Ramos (cell line): ENCODE measurements at regions not wholly inside any gene's neighbourhood (a gene's known extent, or its start where the extent isn't known, plus 50 kb on each side); places are given as distances from the start of the nearest gene placed in this dataset.

Experiments used
- in situ Hi-C: fragments of 300-500 bp; cut with MboI; formaldehyde crosslinking; loops from one replicate; pipeline ENCODE4 v1.14.3; 2022; ENCODE audit warnings: low sequenced_read_pairs; ENCODE audit not compliant: unreplicated experiment

GRCh38 chr2:240208631-240209211, 68.3 kb upstream of the OTOS start:
- in situ Hi-C loops: no loop called here

GRCh38 chr2:240209493-240209892, 69.0 kb upstream of the OTOS start:
- in situ Hi-C loops: no loop called here

GRCh38 chr2:240210198-240210965, 69.9 kb upstream of the OTOS start:
- in situ Hi-C loops: no loop called here

- in situ Hi-C loops: no loop called here
Measured at GRCh38 chr2:240211096-240211495, 70.6 kb upstream of the OTOS start.

GRCh38 chr2:240211598-240212424, 71.4 kb upstream of the OTOS start:
- in situ Hi-C loops: no loop called here

- in situ Hi-C loops: no loop called here
Measured at GRCh38 chr2:240212425-240213225, 72.2 kb upstream of the OTOS start.

GRCh38 chr2:240213226-240213475, 72.7 kb upstream of the OTOS start:
- in situ Hi-C loops: no loop called here

GRCh38 chr2:240213476-240214421, 73.3 kb upstream of the OTOS start:
- in situ Hi-C loops: no loop called here

- in situ Hi-C loops: no loop called here
Measured at GRCh38 chr2:240214790-240215675, 74.6 kb upstream of the OTOS start.

- in situ Hi-C loops: no loop called here
Measured at GRCh38 chr2:240215676-240216051, 75.2 kb upstream of the OTOS start.

- in situ Hi-C loops: no loop called here
Measured at GRCh38 chr2:240216167-240216566, 75.7 kb upstream of the OTOS start.

GRCh38 chr2:240217431-240218301, 77.2 kb upstream of the OTOS start:
- in situ Hi-C loops: no loop called here

GRCh38 chr2:240219208-240219890, 78.9 kb upstream of the OTOS start:
- in situ Hi-C loops: no loop called here

- in situ Hi-C loops: no loop called here
Measured at GRCh38 chr2:240220371-240220770, 79.9 kb upstream of the OTOS start.

GRCh38 chr2:240223631-240224030, 83.2 kb upstream of the OTOS start:
- in situ Hi-C loops: no loop called here

GRCh38 chr2:240224676-240225075, 84.2 kb upstream of the OTOS start:
- in situ Hi-C loops: loop anchor here (5.0 kb wide), 1 partner anchor 213 kb away; the partner anchor contains the start of gene GPC1

- in situ Hi-C loops: loop anchor here (5.0 kb wide), 1 partner anchor 212 kb away; the partner anchor contains the start of gene GPC1
Measured at GRCh38 chr2:240225131-240225530, 84.7 kb upstream of the OTOS start.
